Activated naive CD4-positive, alpha-beta T cell treated with anti-CD3 and anti-CD28 coated beads for 36 hours (primary cell): ENCODE measurements at regions not wholly inside any gene's neighbourhood (a gene's known extent, or its start where the extent isn't known, plus 50 kb on each side); places are given as distances from the start of the nearest gene placed in this dataset.

ENCODE experiments used
- CTCF ChIA-PET: fragments of 350-600 bp; sonication (Branson Sonifier 250); formaldehyde crosslinking; loops from one replicate; lab custom pipeline; 2021; ENCODE audit warnings: antibody characterized with exemption; lab: Charles Lee
- DNase-seq: peaks from one replicate; pipeline ENCODE4 v3.0.0-alpha.2; 2020
- H3K27ac Mint-ChIP-seq: one replicate; pipeline ENCODE4 v1.8.0; 2021; ENCODE audit warnings: mild to moderate bottlenecking, mixed read lengths
- H3K27me3 Mint-ChIP-seq: one replicate; pipeline ENCODE4 v1.8.0; 2021; ENCODE audit warnings: low read depth, mixed read lengths
- H3K36me3 Mint-ChIP-seq: one replicate; pipeline ENCODE4 v1.8.0; 2021; ENCODE audit warnings: low read depth, mixed read lengths
- H3K4me1 Mint-ChIP-seq: one replicate; pipeline ENCODE4 v1.8.0; 2021; ENCODE audit warnings: low read depth, mixed read lengths
- H3K4me3 Mint-ChIP-seq: one replicate; pipeline ENCODE4 v1.8.0; 2021; ENCODE audit warnings: mild to moderate bottlenecking, moderate library complexity, mixed read lengths
- H3K9me3 Mint-ChIP-seq: one replicate; pipeline ENCODE4 v1.8.0; 2021; ENCODE audit warnings: mixed read lengths
- intact Hi-C: fragments of 100-400 bp; cut with micrococcal nuclease; formaldehyde crosslinking; loops from one replicate; pipeline ENCODE4 v1.15.1; 2023

DNA sequence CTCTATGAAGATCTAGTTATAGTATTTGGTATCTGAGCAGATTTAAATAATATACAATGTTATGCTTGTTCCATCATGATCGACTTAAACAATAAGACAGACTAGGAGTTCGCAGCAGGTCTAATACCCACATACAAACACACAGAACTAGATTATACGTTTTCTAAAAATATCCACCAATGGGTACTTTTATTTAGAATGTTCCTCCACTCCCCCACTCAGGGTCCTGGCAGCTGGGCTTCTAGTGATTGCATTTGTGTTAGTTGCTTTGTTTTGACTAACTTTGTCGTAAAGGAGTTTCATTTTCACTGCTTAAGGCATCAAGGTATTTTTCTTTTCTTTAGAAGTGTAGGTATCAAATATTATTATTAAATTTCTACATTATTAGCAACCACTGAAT lies 91.4 kb downstream of the RPRM start:
- H3K27ac Mint-ChIP-seq, result no peak overlapping the region
- CTCF ChIA-PET, result no interaction called here
- H3K36me3 Mint-ChIP-seq, result no peaks in the 10 kb centered on the region
- peaks cover 5% of the 10 kb centered on the region for H3K9me3 Mint-ChIP-seq
- H3K4me1 Mint-ChIP-seq, result no peaks in the 10 kb centered on the region
- peaks cover 3% of the 10 kb centered on the region for H3K27me3 Mint-ChIP-seq
- DNase-seq, result no peak
- intact Hi-C loops, result no loop called here
- no peak overlapping the region for H3K4me3 Mint-ChIP-seq

DNA sequence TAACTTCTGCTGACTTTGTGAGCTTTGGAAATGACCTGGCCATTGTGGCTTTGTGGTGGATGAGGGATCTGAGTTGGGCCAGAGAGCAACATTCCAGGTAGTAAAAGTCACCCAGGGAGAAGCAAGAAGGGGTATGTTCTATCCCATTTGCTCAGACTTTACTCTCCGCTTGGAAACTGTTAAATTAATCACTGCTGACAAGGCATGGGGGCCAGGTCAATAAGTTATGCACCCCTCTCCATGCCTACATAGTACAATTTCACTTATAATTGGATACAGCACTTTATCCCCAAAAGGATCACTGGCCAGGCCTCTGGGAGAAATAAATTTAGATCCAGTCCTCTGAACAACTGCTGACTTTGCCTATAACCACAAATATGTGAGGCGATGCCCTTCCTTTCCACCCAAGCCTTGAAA lies 92.1 kb downstream of the RPRM start:
- intact Hi-C loops, result no loop called here
- Mint-ChIP-seq H3K9me3 (peaks cover 5% of the 10 kb centered on the region), H3K27me3 (peaks cover 3% of the 10 kb centered on the region), H3K4me3 (no peak overlapping the region), H3K4me1 (no peaks in the 10 kb centered on the region), H3K27ac (no peak overlapping the region), H3K36me3 (no peaks in the 10 kb centered on the region)
- DNase-seq, result no peak
- CTCF ChIA-PET, result no interaction called here

DNA sequence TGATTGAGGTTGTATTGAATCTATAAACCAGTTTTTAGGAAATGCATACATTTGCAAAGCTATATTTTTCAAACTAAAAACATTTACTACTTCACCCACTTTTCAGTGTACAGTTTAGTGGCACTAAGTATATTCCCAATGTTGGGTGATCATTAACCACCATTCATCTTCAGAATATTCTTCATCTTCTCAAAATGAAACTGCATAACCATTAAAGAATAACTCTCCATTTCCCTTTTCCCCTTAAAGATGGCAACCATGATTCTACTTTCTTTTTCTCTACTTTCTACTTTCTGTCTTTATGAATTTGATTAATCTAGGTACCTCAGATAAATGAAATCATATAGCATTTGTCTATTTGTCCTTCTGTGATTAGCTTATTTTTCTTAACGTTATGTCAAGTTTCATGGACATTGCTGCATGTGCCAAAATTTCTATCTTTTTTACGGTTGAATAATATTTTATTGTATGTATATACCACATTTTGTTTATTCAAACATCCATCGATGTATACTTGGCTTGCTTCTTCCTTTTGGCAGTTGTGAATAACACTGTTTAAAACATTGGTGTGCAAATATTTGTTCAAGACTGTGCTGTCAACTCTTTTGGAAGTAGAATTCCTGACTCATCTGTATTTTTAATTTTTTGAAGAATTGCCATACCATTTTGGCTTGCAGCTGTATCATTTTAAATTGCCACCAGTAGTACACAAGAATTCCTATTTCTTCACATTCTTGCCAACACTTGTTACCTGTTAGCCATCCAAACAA lies 104.9 kb downstream of the RPRM start:
- Mint-ChIP-seq H3K27me3 (no peaks in the 10 kb centered on the region), H3K27ac (no peak overlapping the region), H3K4me3 (no peak overlapping the region), H3K36me3 (no peaks in the 10 kb centered on the region), H3K9me3 (peaks cover 2% of the 10 kb centered on the region), H3K4me1 (no peaks in the 10 kb centered on the region)
- DNase-seq, result no peak
- intact Hi-C loops, result no loop called here
- CTCF ChIA-PET, result no interaction called here

DNA sequence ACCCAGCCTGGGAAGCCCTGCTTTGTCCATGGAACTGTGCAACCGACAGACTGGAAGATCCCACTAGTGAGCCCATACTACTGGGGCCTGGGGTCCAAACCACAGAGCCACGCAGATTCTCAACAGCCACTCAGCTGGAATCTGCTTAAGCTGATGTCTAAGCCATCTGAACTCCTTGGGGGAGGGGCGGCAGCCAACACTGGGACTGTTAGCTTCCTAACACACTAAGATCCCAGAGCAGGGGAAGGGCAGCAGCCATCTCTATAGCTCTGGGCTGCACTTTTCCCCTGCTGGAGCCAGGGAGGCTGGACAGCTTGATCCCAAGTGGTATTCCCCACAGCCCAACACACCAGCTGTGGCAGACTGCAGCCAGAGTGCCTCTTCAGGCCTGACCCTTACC lies 118.3 kb downstream of the RPRM start:
- Mint-ChIP-seq H3K27me3 (no peaks in the 10 kb centered on the region), H3K4me3 (no peak overlapping the region), H3K9me3 (peaks cover 5% of the 10 kb centered on the region)

DNA sequence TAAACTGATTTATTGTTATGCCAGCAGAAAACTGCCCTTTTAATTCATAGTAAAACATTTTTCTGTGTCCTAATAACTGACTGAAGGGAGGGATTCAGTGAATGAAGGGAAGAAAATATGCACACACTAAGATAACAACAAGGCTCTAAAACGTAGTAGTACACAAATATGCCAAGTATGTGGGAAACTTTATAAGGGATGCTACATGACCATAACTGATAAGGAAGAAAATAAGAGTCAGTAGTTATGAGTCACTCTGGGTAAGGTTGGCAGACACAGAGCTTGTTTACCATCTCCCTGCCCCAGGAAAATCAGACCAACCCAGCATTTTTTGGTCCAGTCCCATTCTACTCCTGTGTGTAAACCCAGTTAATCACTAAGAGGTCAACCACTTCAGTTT lies 124.2 kb downstream of the RPRM start:
- Mint-ChIP-seq H3K4me1 (no peaks in the 10 kb centered on the region), H3K36me3 (no peaks in the 10 kb centered on the region), H3K27me3 (no peaks in the 10 kb centered on the region), H3K4me3 (no peak overlapping the region), H3K9me3 (peaks cover 8% of the 10 kb centered on the region), H3K27ac (no peak overlapping the region)
- no peak for DNase-seq
- CTCF ChIA-PET, result no interaction called here
- intact Hi-C loops, result no loop called here

More for the DNA sequence above, 118.3 kb downstream of the RPRM start:
- Mint-ChIP-seq H3K36me3 (no peaks in the 10 kb centered on the region), H3K27ac (no peak overlapping the region), H3K4me1 (no peaks in the 10 kb centered on the region)
- intact Hi-C loops, result no loop called here
- DNase-seq, result no peak
- CTCF ChIA-PET, result no interaction called here

DNA sequence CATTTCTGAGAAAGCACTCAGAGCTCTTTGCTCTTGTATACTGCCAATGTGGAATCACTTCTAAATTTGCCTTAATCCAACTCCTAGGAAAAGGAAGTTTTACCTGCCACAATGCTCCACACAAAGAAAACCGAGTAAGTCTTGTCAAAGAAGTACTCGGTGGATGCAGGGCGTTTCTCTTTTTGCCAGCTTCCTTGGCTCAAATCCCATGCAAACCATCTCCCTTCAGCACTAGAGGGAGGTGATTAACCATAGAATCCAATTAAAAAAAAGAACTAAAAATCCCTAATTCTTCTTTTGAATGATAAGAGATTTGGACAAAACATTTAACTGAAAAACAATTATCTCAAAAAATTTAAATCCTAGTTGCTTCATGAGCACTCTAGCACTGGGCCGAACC lies 129.0 kb downstream of the RPRM start:
- DNase-seq, result no peak
- CTCF ChIA-PET, result interaction anchor here (0.5 kb wide), 1 partner anchor 18 kb away, joined by 4 read pairs; no protein-coding TSS in a partner anchor
- Mint-ChIP-seq H3K4me3 (no peak overlapping the region), H3K36me3 (no peaks in the 10 kb centered on the region), H3K9me3 (peaks cover 8% of the 10 kb centered on the region), H3K4me1 (no peaks in the 10 kb centered on the region), H3K27ac (no peak overlapping the region), H3K27me3 (no peaks in the 10 kb centered on the region)
- intact Hi-C loops, result no loop called here

DNA sequence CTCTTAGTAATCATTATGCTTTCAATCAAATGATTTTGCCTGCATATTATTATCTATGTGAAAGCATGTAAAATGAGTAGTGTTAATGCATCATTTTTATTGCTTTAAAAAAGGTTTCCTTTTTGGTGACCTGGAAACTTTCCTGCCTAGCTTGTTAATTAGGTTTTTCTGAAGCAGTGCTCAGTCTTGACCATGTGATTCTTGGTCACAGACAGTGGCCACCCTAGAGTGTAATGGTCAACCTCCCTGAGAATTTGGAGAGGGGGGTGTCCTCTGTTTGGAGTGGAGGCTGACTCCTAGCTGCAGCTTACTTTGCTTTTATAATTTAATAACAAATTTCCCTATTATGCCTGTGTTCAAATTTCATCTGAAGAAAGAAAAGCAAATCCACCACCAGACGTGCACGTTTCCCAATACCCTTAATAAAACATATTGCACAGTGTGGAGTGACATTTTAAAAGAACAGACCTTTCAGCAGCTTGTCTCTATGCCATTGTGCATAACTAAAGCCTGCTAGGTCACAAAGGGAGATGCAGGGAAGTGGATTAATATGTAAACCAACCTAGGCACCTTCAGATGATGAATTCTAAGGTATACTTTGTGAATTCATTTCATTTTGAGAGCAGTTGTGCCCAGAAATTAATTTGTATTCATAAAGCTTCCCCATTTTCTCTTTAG lies 130.6 kb downstream of the RPRM start:
- Mint-ChIP-seq H3K36me3 (no peaks in the 10 kb centered on the region), H3K9me3 (peaks cover 8% of the 10 kb centered on the region), H3K27ac (no peak overlapping the region), H3K4me3 (no peak overlapping the region), H3K27me3 (no peaks in the 10 kb centered on the region), H3K4me1 (no peaks in the 10 kb centered on the region)
- intact Hi-C loops, result no loop called here
- CTCF ChIA-PET, result no interaction called here
- DNase-seq, result no peak

DNA sequence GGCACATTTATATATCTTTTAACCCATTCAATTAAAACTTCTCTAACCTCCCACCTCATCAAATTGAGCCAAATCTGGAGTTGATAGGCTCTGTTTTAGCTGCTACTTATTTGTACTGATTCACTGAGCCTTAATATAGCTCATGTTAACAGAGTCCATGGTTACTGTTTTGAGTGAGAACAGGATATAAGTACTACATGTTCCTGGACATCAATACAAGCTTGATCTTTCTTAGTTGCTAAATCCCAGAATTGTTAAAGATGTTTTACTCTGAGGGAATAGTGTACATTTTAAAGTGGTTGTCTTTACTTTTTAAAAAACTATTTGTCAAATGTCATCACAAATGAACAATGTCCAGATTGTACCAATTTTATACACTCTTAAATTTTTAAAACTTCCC lies 157.7 kb downstream of the RPRM start:
- no peaks in the 10 kb centered on the region for H3K9me3 Mint-ChIP-seq
- H3K27ac Mint-ChIP-seq, result no peak overlapping the region
- intact Hi-C loops, result no loop called here
- DNase-seq, result no peak
- H3K36me3 Mint-ChIP-seq, result no peaks in the 10 kb centered on the region
- H3K4me1 Mint-ChIP-seq, result no peaks in the 10 kb centered on the region
- no peaks in the 10 kb centered on the region for H3K27me3 Mint-ChIP-seq
- H3K4me3 Mint-ChIP-seq, result no peak overlapping the region
- CTCF ChIA-PET, result no interaction called here

DNA sequence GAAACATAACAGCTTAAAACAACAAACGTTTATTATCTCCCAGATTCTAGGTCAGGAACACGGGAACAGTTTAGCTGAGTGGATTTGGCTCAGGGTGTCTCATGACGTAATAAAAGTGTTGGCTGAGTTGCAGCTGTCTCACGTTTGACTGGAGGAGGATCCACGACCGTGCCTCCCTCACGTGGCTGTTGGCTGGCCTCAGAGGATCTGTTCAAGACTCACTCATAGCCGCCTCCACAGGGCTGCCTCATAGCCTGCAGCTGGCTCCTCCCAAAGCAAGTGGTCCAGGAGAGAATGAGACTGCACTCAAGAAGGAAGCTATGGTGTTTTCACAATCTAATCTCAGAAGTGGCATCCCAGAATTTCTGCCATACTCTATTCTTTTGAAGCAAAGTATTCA lies 167.1 kb downstream of the RPRM start:
- Mint-ChIP-seq H3K36me3 (no peaks in the 10 kb centered on the region), H3K4me1 (no peaks in the 10 kb centered on the region), H3K27me3 (no peaks in the 10 kb centered on the region), H3K27ac (no peak overlapping the region), H3K9me3 (peaks cover 6% of the 10 kb centered on the region), H3K4me3 (no peak overlapping the region)
- CTCF ChIA-PET, result no interaction called here
- intact Hi-C loops, result no loop called here
- no peak for DNase-seq

DNA sequence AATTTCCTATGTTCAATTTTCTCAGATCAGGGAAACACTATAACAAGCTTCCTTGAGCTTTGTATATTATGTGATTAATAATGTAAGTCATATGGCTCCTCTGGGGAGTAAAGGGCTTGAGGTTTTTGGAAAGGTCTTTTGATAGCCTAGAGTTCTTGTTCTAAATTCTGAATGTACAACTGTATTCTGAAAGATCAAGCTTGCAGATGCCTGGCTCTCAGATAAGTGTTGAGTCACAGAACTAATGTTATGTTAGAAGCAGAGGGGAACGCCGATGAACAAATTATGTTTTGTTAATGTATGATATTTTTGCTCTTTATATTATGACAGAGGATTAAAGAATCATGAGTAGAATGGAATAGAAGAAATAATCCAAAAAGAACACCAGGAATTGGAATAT lies 170.1 kb downstream of the RPRM start:
- Mint-ChIP-seq H3K9me3 (peaks cover 4% of the 10 kb centered on the region), H3K27ac (no peak overlapping the region), H3K36me3 (no peaks in the 10 kb centered on the region), H3K4me1 (no peaks in the 10 kb centered on the region), H3K27me3 (no peaks in the 10 kb centered on the region), H3K4me3 (no peak overlapping the region)
- CTCF ChIA-PET, result no interaction called here
- intact Hi-C loops, result no loop called here
- DNase-seq, result no peak

DNA sequence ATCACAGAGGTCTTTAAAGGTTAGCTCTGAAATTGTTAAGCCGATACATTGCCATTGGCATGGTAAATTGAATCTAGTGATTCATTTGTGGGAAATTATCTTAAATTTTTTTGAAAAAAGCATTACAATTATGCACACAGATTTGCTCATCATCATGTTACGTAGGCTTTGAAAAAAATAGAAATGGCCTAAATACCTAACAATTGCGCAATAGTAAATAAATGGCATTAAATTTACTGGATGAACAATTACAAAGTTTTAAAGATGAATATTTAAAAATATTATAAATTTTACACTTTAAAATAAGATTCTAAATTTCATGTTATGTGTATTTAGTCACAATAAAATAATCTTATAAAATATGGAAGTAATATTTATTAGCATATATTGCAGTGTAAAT lies 171.3 kb downstream of the RPRM start:
- H3K4me3 Mint-ChIP-seq, result no peak overlapping the region
- DNase-seq, result no peak
- no peaks in the 10 kb centered on the region for H3K4me1 Mint-ChIP-seq
- no peaks in the 10 kb centered on the region for H3K36me3 Mint-ChIP-seq
- H3K9me3 Mint-ChIP-seq, result peaks cover 3% of the 10 kb centered on the region
- H3K27ac Mint-ChIP-seq, result no peak overlapping the region
- no peaks in the 10 kb centered on the region for H3K27me3 Mint-ChIP-seq
- intact Hi-C loops, result no loop called here
- CTCF ChIA-PET, result no interaction called here

DNA sequence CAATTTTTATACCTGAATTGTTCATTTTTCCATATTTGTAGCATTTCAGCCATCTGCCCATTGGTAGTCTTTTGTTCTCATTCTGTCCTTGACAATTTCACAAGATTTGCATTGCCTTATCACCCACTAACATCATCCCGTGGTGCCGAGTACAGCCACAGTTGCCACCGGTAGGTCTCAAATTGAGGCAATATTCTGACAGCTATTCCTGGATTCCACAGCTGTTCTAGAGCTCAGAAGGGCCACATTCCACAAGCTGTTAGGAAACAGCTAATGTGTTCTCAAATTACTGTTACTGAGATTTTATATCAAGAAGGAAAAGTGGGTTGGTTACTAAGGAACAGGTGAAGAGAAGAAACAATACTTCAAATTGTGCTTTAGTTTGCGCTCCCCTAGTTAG lies 178.8 kb downstream of the RPRM start:
- no peaks in the 10 kb centered on the region for H3K27me3 Mint-ChIP-seq
- H3K4me1 Mint-ChIP-seq, result no peaks in the 10 kb centered on the region
- no peak for DNase-seq
- intact Hi-C loops, result loop anchor here (5.0 kb wide), 1 partner anchor 63 kb away; no protein-coding TSS in a partner anchor
- H3K27ac Mint-ChIP-seq, result no peak overlapping the region
- peaks cover 3% of the 10 kb centered on the region for H3K9me3 Mint-ChIP-seq
- no peaks in the 10 kb centered on the region for H3K36me3 Mint-ChIP-seq
- CTCF ChIA-PET, result no interaction called here
- H3K4me3 Mint-ChIP-seq, result no peak overlapping the region

DNA sequence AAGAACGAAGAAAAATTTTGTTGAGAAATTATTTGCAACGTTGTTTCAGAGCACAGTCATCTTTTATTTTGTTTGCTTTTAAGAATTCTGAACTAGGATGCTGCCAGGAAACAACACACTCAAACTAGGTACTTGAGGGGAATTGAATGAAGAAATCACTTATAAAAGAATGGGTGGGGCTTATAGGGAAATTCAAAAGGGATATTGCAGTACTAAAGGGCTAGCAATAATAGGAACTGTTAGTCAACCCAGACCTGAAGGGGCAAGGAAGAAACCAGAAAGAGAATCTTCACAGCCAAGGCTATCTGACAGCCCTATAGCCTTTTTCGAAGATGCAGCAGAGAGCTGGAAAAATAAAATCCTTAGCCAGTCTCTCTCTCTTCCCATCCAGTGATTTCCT lies 179.3 kb downstream of the RPRM start:
- no peak for DNase-seq
- Mint-ChIP-seq H3K27me3 (no peaks in the 10 kb centered on the region), H3K9me3 (peaks cover 3% of the 10 kb centered on the region), H3K36me3 (no peaks in the 10 kb centered on the region), H3K4me1 (no peaks in the 10 kb centered on the region), H3K4me3 (no peak overlapping the region), H3K27ac (no peak overlapping the region)
- CTCF ChIA-PET, result no interaction called here
- intact Hi-C loops, result no loop called here
